ENCODE measurements at regions not wholly inside any gene's neighbourhood (a gene's known extent, or its start where the extent isn't known, plus 50 kb on each side); places are given as distances from the start of the nearest gene placed in this dataset.
"Not testable (repeated sequence)": the region's sequence is repeated elsewhere in the genome, so short reads cannot be mapped to it uniquely, and the experiment has no call there.

DNA sequence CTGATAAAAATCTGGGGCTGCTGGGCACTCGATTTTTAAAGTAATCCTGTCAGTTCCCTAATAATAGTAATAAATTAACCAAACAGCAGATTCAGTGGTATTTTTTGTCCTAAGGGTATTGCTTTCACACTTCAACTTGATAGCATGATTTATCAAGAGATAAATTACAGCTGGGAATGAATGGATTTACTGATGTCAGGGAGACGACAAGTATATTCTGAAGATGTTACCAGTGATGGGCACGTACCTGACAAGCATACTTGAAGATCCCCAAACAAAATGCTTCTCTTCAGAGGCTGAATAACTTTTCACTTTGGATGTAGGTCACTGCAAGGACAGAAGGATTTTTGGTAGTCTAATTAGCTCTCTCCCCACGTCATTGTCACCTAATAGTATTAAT, 82.0 kb downstream of the OLFM4 start:
- Mint-ChIP-seq H3K36me3 (ENCODE audit: low read depth) (no peaks in the 10 kb centered on the region), H3K9me3 (ENCODE audit: low read depth) (peaks cover 3% of the 10 kb centered on the region), H3K27me3 (ENCODE audit: low read depth) (peaks cover 1% of the 10 kb centered on the region), H3K4me1 (ENCODE audit: low read depth) (no peaks in the 10 kb centered on the region), H3K27ac (ENCODE audit: unreplicated experiment) (no peak overlapping the region), H3K4me3 (ENCODE audit: unreplicated experiment) (no peak overlapping the region)
- DNase-seq (ENCODE audit: low spot score) = no peak
- TF ChIP-seq CTCF (IDR thresholded peaks at IDR 0.05) = no peak

DNA sequence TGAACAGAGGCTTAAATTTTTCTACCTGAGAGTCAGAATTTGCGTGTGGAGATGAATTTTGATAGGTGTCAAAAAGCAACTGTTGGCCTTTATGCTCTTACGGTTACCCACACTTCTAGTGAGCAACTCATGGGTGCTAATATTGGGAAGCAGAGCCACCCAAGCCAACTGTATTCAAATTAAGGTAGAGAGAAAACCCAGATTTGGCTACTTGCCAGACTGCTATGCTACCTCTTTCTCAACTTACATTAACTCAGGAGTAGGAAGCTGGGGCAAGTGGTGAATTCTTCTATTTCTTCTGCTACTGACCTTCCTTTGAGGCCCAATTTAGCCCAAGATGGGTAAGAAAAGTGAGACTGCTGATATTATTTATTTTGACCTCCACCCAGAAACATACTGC, 83.9 kb downstream of the OLFM4 start:
- DNase-seq (ENCODE audit: low spot score) = no peak
- Mint-ChIP-seq H3K4me3 (ENCODE audit: unreplicated experiment) (no peak overlapping the region), H3K4me1 (ENCODE audit: low read depth) (no peaks in the 10 kb centered on the region), H3K36me3 (ENCODE audit: low read depth) (no peaks in the 10 kb centered on the region), H3K9me3 (ENCODE audit: low read depth) (peaks cover 3% of the 10 kb centered on the region), H3K27ac (ENCODE audit: unreplicated experiment) (no peak overlapping the region), H3K27me3 (ENCODE audit: low read depth) (peaks cover 1% of the 10 kb centered on the region)
- TF ChIP-seq CTCF (IDR thresholded peaks at IDR 0.05) = no peak

DNA sequence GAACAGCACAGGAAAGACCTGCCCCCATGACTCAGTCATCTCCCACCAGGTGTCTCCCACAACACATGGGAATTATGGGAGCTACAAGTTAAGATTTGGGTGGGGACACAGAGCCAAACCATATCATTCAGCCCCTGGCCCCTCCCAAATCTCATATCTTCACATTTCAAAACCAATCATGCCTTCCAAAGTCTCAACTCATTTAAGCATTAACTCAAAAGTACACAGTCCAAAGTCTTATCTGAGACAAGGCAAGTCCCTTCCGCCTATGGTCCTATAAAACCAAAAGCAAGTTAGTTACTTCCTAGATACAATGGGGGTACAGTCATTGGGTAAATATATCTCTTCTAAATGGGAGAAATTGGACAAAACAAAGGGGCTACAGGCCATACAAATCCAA, 88.4 kb downstream of the OLFM4 start:
- not testable (repeated sequence) for H3K36me3 Mint-ChIP-seq (ENCODE audit: low read depth); H3K4me3 Mint-ChIP-seq (ENCODE audit: unreplicated experiment); H3K4me1 Mint-ChIP-seq (ENCODE audit: low read depth); DNase-seq (ENCODE audit: low spot score); H3K27ac Mint-ChIP-seq (ENCODE audit: unreplicated experiment); H3K27me3 Mint-ChIP-seq (ENCODE audit: low read depth)
- peaks cover 10% of the 10 kb centered on the region for H3K9me3 Mint-ChIP-seq (ENCODE audit: low read depth)

- Mint-ChIP-seq H3K36me3 (ENCODE audit: low read depth) (no peaks in the 10 kb centered on the region), H3K27me3 (ENCODE audit: low read depth) (no peaks in the 10 kb centered on the region), H3K4me3 (ENCODE audit: unreplicated experiment) (no peak overlapping the region), H3K9me3 (ENCODE audit: low read depth) (peaks cover 10% of the 10 kb centered on the region), H3K4me1 (ENCODE audit: low read depth) (no peaks in the 10 kb centered on the region), H3K27ac (ENCODE audit: unreplicated experiment) (no peak overlapping the region)
- no peak for TF ChIP-seq CTCF (IDR thresholded peaks at IDR 0.05)
- no peak for DNase-seq (ENCODE audit: low spot score)
Observed at GRCh38 chr13:53121131-53121773, 92.6 kb downstream of the OLFM4 start.

DNA sequence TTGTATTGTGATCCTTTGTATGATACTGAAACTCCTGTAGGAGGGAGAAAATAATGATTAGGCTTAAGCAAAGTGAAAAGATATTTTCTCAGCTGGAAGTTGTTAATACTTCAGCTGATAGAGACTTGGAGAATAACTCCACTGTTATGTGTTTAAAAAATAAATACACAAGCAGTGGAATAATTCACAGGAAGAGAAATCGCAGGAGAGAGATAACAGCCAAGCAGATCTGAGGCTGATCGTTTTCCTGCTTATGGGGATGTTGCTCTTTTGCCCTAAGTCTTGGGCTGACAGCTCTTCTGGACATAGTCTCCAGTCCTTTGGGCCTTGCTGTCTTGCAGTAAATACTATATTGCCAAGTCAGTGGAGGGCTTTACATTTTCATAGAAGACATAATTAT, 93.3 kb downstream of the OLFM4 start:
- no peak overlapping the region for H3K27ac Mint-ChIP-seq (ENCODE audit: unreplicated experiment)
- no peaks in the 10 kb centered on the region for H3K36me3 Mint-ChIP-seq (ENCODE audit: low read depth)
- H3K27me3 Mint-ChIP-seq (ENCODE audit: low read depth) = no peaks in the 10 kb centered on the region
- H3K4me3 Mint-ChIP-seq (ENCODE audit: unreplicated experiment) = no peak overlapping the region
- no peak for TF ChIP-seq CTCF (IDR thresholded peaks at IDR 0.05)
- no peaks in the 10 kb centered on the region for H3K4me1 Mint-ChIP-seq (ENCODE audit: low read depth)
- peaks cover 8% of the 10 kb centered on the region for H3K9me3 Mint-ChIP-seq (ENCODE audit: low read depth)
- DNase-seq (ENCODE audit: low spot score) = no peak

DNA sequence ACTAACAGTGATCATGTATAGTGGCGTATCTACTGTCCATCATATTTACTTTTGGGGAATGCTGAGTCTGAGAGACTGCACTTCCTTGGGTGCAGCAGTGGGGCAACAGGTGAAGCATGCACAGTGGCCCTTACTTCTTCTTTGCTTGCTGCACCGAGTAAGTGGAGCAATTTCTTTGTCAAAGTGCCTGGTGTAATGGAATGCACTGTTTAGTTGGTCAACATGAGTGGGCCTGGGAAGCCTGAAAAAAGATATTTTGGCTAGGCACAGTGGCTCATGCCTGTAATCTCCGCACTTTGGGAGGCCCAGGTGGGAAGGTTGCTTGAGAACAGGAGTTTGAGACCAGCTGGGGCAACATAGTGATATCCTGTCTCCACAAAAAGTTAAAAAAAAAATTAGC, 94.9 kb downstream of the OLFM4 start:
- Mint-ChIP-seq H3K9me3 (ENCODE audit: low read depth) (peaks cover 2% of the 10 kb centered on the region), H3K4me1 (ENCODE audit: low read depth) (no peaks in the 10 kb centered on the region), H3K27me3 (ENCODE audit: low read depth) (no peaks in the 10 kb centered on the region), H3K36me3 (ENCODE audit: low read depth) (no peaks in the 10 kb centered on the region), H3K27ac (ENCODE audit: unreplicated experiment) (no peak overlapping the region), H3K4me3 (ENCODE audit: unreplicated experiment) (no peak overlapping the region)
- DNase-seq (ENCODE audit: low spot score) = no peak
- no peak for TF ChIP-seq CTCF (IDR thresholded peaks at IDR 0.05)

All from chondrocyte (in vitro differentiated cells).